ENCODE measurements at regions not wholly inside any gene's neighbourhood (a gene's known extent, or its start where the extent isn't known, plus 50 kb on each side); places are given as distances from the start of the nearest gene placed in this dataset.

DNA sequence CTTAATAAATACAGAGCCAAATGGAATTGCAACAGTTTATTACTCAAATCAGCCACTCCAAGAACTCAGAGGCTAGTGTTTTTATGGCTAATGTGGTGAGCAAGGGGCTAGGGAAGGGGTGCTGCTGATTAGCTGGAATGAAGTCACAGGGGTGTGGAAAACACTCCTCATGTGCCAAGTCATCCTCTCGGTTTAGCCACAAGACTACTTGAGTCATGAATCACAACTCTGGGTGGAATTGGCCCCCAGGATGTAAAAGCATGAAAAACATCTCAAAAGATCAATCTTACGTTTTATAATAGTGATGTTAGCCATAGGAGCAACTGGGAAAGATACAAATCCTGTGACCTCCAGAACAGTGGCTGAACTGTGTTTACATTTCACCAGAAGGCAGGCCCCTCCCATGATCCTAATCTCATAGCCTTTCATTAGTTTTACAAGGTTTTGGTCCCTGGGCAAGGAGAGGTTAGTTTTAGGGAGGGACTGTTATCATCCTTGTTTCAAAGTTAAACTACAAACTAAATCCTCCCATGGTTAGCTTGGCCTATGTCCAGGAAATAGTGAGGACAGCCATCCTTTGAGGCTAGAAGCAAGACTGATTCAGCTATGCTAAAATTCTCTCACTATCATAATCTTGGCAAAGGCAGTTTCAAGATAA, 2020.1 kb upstream of the PCDH20 start:
- DNase-seq (ENCODE audit: low read depth): peak; percentile 100

DNA sequence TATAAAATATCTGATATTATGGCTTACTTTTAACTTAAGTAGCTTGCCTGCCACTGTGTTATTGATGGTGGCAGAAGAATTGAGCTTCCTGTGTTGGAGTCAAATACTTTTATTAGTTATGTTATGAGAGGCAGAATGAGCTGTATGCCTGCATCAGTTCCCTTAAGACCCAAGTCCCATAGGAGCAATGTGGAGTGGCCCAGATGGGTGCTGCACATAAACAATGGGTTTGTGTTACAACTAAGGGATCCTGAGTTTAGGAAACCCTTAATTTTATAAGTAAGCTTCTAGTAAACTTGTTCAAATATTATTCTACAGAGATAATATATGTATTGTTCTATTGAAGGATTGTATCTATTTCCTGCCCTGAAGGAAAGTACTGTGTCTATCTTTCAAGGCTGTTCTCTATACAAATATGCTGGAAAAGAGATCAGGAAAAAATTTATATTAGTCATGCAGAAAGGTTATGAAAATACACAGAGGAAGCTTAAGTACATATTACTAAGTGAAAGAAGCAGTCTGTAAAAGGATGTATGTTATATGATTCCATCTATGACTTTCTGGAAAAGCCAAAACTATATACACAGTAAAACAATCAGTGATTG, 2018.0 kb upstream of the PCDH20 start:
- DNase-seq (ENCODE audit: low read depth): peak; percentile 39

DNA sequence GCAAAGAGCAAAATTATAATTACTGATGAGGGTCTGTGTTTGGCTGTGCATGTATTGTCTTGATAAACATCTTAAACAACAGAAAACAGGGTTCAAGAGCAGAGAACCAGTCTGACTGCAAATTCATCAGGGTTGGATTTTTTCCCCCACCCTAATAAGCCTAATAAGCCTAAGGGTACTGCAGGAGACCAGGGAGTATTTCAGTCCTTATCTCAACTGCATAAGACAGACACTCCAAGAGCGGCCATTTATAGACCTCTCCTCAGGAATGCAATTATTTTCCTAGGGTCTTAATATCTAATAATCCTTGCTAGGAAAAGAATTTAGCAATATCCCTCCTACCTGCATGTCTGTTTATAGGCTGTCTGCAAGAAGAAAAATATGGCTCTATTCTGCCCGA, 2011.5 kb upstream of the PCDH20 start:
- no peak for DNase-seq (ENCODE audit: low read depth)

DNA sequence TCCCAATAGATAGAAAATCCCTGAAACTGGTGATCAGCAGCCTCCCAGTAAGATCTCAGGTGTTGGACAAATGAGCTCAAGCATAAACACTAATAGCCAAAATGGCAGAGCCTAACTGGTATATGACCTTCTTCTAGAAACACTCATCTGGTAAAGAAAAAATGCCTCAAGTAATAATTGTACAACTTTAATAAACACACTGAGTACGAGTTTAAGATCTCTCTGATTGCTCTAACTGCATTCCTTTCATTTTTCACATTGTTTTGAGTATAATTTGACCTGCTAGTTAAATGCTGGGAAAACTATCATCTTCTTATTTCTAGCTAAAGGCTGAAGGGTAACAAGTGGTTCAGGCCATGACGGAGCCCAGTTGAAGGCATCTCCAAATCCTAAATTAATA, 2009.5 kb upstream of the PCDH20 start:
- peak; percentile 40 for DNase-seq (ENCODE audit: low read depth)

DNA sequence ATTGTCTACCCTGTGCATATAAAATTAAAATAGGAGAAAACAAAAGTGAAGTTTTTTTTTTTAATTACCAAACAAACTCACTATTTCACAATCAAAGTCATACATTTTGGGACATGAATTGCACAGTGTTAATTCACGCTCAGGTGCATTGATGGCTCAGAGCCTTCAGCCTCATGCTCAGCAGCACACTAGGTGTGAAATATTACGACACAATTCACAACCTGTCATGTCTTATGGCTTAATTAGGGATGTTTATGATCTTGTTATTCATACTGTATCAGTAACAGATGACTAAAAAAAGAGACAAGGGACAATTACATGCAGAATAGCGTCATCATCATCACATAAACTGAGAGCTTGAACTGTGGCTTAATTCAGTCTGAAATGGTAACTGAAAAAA, 2005.5 kb upstream of the PCDH20 start:
- no peak for DNase-seq (ENCODE audit: low read depth)

DNA sequence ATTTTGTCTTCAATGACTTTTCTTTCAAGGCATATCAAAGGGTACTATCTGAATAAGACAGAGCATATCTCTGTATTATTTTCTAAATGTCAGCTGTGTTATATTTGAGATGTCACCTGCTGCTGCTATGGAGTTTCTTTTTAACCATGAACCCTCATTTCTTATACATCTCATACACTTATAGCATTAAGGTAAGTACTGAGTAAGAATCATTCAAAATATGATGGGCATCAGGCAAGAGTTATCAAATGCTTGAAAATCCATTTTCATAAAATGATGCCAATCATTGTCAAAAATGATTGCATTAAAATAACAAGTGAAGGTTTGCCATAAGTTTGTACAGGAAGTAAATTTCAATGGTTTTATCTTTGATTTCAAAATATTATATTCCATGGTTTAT, 2005.0 kb upstream of the PCDH20 start:
- DNase-seq (ENCODE audit: low read depth): no peak

DNA sequence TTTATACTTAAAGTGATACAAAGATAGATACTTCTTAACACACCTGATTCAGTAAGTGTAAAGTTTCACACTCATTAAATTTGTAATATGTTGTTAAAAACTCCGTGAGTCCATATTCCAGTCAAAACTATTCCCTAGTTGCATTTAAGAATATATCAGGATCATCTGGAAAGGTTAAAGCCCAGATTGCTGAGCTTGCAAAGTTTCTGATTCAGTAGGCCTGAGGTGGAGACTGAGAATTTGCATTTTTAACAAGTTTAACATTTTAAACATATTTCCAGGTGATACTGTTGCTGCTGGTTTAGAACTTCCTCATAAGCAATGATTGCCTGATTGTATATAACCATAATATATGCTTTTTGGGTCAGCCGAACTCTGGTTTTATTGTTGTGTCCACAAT, 1998.6 kb upstream of the PCDH20 start:
- no peak for DNase-seq (ENCODE audit: low read depth)

DNA sequence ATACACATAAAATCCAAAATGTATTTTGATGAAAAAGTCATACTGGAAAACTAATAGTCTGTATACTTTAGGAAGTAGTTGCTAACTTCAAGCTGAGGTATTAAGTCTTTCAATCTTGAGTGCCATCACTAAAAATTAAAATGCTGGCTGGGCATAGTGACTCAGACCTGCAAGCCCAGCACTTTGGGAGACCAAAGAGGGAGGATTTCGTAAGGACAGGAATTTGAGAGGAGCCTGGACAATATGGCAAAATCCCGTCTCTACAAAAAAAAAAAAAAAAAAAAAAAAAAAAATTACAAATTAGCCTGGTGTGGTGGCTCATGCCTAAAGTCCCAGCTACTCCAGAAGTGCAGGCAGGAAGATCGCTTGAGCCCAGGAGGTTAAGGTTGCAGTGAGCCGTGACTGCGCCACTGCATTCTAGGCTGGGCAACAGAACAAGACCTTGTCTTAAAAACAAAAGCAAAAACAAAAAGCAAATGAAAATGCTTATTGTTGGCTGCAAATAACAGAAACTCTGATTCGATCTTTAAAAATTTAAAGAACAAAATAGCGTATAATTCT, 1994.2 kb upstream of the PCDH20 start:
- no peak for DNase-seq (ENCODE audit: low read depth)

DNA sequence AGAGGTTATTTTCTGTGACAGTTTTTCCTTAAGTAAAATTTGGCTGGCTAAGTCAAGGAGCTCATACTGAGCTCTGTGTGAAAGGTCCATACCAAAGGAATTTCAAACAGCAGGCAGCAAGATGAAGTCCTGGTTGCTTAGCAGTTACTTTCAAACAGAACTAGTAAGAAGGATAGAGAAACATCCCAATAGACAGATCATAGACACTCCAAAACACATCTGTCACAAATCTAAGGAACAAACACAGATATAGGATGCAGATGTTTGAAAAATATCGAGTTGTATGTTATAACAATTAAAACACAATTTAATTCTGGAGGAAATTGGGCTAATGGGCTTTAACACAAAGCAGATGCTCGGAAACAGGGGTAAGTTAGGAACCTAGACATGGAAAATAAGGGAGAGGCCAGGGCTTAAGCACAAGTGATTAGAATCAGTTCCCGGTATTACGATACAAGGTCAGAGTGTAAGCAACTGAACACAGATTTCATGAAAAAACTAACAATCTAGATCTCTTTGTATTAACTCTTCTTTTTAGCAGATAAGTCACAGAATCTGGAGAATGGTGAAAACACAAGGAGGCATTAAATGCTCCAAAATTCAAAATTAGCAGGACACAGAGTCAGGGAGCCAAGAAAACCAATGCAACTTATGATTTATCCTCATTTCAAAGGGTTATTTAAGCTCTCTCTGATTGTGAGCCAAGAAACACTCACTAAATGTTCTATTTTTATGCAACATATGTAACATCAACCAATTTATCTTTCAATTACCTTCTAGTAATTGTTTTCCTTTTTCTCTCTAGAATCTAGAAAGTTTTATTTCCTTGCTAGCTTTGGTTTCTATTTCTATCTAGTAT, 1992.9 kb upstream of the PCDH20 start:
- DNase-seq (ENCODE audit: low read depth): peak; percentile 9

DNA sequence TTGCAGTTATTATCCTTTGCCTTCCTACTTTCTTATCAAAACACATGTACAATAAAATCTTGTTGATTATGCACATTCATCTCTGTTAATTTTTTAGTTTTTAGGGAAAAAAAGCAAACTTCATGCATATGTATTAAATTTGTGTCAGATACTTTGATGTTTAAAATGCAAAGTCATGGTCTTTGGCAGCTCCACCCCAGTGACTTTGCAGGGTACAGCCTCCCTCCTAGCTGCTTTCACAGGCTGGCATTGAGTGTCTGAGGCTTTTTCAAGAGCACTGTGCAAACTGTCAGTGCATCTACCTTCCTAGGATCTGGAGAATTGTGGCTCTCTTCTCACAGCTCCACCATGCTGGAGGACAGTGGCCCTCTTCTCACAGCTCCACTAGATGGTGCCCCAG, 1988.1 kb upstream of the PCDH20 start:
- DNase-seq (ENCODE audit: low read depth): no peak

DNA sequence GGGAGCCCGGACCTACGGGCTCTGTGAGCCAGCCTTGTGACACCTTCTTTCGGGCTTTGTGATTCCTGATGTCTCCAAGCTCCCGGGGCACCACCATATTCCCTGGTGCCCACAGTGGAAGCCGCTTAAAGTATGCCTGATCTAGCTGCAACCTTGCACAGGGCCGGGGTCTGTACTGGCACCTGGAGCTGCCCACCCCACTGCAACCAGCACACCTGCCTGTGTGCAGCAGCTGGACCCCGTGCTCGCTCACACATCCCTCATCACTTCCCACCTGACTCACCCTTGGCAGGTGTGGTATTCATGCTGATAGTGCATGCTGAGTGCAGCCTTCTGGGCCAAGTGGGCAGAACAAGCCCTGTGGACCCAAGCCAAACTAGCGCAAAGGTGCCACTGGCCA, 1981.1 kb upstream of the PCDH20 start:
- no peak for DNase-seq (ENCODE audit: low read depth)

DNA sequence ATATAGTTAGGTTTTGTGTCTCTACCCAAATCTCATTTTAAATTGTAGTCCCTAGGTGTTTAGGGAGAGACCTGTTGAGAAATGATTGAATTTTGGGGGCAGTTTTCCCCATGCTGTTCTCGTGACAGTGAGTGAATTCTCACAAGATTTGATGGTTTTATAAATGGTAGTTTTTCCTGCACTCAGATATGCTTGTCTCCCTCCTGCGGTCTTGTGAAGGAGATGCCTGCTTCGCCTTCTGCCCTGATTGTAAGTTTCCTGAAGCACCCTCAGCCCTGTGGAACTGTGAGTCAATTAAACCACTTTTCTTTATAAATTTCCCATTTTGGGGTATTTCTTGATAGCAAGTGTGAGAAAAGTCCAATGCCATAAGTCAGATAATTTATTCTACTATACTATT, 1977.5 kb upstream of the PCDH20 start:
- DNase-seq (ENCODE audit: low read depth): no peak

DNA sequence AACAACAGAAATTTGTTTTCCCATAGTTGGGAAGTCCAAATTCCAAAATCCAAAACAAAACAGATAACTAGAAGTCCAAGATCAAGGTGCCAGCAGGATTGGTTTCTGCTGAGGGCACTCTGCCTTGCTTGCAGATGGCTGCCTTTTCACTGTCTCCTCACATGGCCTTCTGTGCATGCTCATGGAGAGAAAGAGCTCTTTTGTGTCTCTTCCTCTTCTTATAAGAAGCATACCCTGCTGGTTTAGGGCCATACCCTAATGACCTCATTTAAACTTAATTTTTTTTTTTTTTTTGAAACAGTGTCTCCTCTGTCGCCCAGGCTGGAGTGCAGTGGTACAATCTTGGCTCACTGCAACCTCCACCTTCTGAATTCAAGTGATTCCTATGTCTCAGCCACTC, 1974.1 kb upstream of the PCDH20 start:
- no peak for DNase-seq (ENCODE audit: low read depth)

DNA sequence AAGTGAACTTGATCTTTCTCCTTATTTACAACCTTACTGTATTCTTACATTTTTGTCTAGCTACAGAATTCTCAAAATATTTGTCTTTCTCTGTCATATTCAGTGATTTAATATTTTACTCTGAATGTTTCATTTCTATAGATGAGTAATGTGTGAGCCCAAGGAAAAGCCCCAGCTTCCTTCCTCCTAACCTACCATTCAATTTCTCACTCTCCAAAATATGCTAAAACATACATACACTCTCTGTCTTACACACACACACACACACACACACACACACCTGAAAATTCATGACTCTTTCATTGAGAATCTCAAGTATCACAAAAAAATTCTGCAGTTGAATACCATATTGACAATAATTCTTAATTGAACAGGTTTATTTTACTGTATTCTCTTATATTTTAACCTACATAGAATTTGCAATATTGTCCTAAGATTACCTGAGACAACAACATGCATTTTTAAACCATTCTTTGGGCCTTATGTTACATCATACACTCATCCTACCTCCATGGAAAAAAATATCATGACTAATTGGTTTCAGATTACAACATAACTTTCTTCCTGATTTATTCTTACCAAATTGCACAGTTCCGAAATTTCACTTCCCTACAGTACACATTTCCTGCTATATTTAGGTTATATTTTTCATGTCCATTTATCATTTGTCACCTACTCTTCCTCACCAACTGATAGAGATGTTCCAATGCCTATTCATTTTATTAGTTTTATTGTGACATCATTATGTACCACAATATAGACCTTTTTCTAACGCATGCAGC, 1965.6 kb upstream of the PCDH20 start:
- peak; percentile 10 for DNase-seq (ENCODE audit: low read depth)

DNA sequence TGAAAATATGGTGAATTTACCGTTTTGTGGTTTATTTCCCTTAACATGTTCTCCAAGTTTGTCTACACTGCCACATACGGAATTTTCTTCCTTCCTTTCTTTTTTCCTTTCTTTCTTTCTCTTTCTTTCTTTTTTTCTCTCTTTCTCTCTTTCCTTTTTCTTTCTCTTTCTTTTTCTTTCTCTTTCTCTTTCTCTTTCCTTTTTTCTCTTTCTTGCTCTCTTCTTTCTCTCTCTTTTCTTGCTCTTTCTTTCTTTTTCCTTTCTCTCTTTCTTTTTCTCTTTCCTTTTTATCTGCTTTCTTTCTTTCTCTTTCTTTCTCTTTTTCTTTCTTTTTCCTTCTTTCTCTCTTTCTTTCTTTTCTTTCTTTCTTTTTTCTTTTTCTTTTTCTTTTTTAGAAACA, 1962.3 kb upstream of the PCDH20 start:
- no peak for DNase-seq (ENCODE audit: low read depth)

DNA sequence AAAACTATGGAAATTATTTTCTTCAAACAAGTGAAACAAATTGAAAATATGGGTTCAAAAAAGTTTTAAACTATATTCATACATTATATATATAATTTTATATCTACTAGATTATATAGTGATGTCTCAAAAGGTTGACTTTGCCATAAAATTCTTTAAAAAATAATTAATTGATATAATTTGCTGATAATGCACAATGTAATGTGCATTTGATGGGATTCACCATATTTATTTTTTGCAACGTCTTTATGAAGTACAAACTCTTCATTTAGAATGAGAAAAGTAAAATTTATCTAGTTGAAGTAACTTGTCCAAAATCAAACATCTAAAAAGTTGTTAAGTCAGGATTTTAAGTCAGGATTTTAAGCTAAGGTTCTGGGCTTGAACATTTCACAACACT, 1954.5 kb upstream of the PCDH20 start:
- no peak for DNase-seq (ENCODE audit: low read depth)

DNA sequence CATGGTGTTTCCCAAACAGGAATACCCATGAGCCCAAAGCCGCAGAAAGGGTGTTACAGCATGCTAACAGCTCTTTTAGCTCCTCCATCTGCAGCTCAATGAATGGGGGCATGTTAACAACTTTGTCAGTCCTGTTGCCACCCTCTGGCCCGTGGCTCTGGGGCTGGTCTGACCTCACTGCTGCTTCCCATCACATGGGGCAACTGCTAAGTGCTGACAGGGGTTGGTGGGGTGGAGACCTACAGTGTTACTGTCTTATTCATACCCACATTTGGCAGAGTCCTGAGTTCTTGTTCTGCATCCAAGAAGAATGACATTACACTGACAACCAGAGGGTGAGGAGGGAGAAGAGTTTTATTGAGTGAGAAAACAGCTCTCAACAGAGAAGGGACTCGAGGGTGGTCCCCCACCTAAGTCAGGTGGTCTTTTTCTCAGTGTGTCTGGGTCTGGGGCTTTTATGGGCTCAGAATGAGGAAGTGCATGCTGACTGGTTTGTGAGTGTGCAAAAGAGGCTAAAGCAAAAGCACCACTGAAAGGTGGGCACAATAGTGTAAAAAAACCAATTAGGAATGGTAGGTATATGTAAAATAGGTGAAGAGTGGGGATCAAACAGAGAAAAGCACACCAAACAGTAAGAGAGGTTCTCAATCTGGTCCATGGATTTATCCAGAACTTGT, 1952.0 kb upstream of the PCDH20 start:
- no peak for DNase-seq (ENCODE audit: low read depth)

DNA sequence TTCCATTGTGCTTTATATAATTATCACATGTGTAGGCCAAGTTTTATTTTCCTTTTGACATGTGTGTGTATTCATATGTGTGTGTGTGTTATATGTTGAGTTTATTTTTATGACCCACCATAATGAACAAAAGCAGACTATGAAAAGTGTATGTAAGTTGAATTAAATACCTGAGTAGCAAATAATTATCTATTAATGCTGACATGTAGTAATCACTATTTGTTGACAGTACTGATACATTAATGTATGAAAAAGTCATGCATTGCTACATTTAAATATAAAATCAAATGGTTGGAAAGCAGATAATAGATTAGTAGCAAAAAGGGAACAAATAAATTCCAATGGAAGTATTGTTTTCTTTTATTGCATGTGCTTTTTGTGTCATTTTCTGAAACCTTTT, 1948.5 kb upstream of the PCDH20 start:
- DNase-seq (ENCODE audit: low read depth): no peak

DNA sequence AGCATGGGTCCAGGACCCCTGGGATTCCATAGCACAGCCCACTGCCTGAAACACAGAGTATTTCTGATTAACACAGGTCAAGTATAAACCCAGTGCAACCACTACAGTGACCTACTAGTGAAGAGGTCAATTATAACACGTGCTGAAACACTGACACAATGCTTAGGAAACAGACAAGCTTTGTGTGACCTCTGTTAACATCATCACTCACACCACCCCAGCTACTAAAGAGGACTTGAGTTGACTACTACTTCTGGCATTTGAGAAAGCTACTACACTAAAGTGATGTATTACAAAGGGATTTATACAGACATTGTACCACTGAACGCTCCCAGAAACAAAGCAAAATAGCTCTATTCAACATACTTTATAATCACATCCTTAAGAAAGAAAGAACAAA, 1935.9 kb upstream of the PCDH20 start:
- peak; percentile 4 for DNase-seq (ENCODE audit: low read depth)

DNA sequence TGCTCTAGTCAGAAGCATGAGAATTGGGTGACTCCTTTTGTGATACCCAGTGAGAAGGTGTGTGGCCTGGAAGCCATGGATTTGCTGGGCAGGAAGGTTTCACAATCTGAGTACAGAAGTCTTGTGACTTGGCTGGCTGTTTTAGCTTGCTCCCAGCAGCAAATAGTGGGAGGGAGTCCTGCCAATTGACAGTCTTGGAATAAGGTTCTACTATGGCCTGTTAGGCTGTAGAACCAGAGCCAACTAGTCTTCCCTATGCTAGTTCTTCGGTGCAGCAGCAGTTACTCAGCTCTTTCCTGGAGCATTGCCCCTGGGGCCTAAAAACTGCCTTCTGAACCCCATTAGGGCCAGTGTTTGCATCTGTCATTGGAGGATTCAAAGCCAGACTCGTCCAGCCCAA, 1935.4 kb upstream of the PCDH20 start:
- no peak for DNase-seq (ENCODE audit: low read depth)

DNA sequence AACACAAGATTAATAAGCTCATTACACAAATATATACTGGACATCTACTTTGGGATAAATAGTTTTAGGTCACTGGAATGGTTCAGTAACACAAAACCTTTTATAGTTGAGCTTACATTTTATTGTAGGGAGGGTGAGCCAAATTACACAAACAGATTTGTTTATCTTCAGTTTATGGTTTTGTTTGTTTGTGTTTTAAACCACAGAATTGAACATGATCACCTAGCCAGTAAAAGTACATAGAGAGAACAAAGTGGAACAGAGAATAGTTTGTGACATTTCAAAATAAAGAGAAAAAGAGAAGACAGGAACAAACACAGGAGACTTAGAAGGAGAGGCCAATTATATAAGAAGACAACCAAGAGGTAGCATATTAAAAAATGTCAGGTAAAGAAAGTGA, 1930.2 kb upstream of the PCDH20 start:
- no peak for DNase-seq (ENCODE audit: low read depth)

DNA sequence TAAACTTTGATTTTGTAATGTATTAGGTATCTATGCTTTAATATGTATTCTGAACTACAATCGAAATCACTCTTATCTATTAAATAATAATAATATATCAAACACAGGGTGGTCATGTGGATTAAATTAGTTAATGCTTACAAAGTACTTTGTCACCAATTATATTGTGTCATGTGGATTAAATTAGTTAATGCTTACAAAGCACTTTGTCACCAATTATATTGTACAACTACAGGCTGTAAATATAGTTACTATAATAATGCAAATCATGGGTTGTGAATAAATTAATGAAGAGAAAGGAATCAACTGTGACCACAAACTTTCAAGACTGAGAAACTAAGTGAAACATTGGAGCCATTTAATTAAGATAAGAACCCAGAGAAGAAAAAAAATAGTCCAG, 1929.1 kb upstream of the PCDH20 start:
- no peak for DNase-seq (ENCODE audit: low read depth)
